ENCODE measurements at regions not wholly inside any gene's neighbourhood (a gene's known extent, or its start where the extent isn't known, plus 50 kb on each side); places are given as distances from the start of the nearest gene placed in this dataset.

DNA sequence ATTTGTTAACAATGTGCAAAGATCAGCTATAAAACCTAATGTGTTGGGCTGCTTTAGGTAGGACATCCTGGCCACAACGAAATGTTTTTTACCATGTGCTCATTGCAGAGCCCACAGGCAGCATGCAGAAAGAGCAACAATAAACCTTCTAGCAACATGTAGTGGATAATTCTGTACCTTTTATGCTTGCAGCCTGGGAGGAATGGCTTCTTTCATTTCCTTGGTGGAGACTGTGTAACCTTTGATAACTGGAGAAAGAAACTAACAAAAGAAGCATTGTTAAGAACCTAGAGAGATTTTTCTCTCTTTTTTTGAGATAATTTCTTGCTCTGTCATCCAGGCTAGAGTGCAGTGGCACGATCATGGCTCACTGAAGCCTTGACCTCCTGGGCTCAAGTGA, 225.5 kb upstream of the PRICKLE1 start:
- Histone ChIP-seq H3K36me3 (ENCODE audit: control insufficient read depth in 2 of 2, insufficient read depth in 1 of 2, low read length in 2 of 2) (no peaks in the 10 kb centered on the region), H3K4me3 (ENCODE audit: low read depth, low read length) (no peak overlapping the region), H3K27ac (ENCODE audit: extremely low read depth, low read depth, low read length) (no peak overlapping the region), H3K9me3 (ENCODE audit: control insufficient read depth, insufficient read depth, low read depth, low read length) (no peaks in the 10 kb centered on the region), H3K4me1 (ENCODE audit: control insufficient read depth, insufficient read depth, low read length) (peaks cover under 1% of the 10 kb centered on the region; the same call in 1 of the 2 replicates)
- TF ChIP-seq ZNF341 (tag by site-specific recombination; IDR thresholded peaks at IDR 0.05; ENCODE audit: low read depth) (no peak), ZBTB20 (tag by site-specific recombination; IDR thresholded peaks at IDR 0.05) (no peak), ZNF707 (tag by site-specific recombination; IDR thresholded peaks at IDR 0.05) (no peak), ZNF623 (tag by site-specific recombination; IDR thresholded peaks at IDR 0.05) (no peak), OVOL3 (tag by site-specific recombination; IDR thresholded peaks at IDR 0.05) (no peak), ZBTB48 (tag by site-specific recombination; IDR thresholded peaks at IDR 0.05) (no peak), SCRT1 (tag by site-specific recombination; IDR thresholded peaks at IDR 0.05; ENCODE audit: borderline replicate concordance) (no peak), SP2 (tag by site-specific recombination; IDR thresholded peaks at IDR 0.05) (no peak), ZSCAN16 (tag by site-specific recombination; IDR thresholded peaks at IDR 0.05) (no peak), ZNF311 (tag by site-specific recombination; IDR thresholded peaks at IDR 0.05; ENCODE audit: borderline replicate concordance) (no peak), FEZF1 (tag by site-specific recombination; IDR thresholded peaks at IDR 0.05) (no peak)
- TF ChIP-seq, protein P1, sequence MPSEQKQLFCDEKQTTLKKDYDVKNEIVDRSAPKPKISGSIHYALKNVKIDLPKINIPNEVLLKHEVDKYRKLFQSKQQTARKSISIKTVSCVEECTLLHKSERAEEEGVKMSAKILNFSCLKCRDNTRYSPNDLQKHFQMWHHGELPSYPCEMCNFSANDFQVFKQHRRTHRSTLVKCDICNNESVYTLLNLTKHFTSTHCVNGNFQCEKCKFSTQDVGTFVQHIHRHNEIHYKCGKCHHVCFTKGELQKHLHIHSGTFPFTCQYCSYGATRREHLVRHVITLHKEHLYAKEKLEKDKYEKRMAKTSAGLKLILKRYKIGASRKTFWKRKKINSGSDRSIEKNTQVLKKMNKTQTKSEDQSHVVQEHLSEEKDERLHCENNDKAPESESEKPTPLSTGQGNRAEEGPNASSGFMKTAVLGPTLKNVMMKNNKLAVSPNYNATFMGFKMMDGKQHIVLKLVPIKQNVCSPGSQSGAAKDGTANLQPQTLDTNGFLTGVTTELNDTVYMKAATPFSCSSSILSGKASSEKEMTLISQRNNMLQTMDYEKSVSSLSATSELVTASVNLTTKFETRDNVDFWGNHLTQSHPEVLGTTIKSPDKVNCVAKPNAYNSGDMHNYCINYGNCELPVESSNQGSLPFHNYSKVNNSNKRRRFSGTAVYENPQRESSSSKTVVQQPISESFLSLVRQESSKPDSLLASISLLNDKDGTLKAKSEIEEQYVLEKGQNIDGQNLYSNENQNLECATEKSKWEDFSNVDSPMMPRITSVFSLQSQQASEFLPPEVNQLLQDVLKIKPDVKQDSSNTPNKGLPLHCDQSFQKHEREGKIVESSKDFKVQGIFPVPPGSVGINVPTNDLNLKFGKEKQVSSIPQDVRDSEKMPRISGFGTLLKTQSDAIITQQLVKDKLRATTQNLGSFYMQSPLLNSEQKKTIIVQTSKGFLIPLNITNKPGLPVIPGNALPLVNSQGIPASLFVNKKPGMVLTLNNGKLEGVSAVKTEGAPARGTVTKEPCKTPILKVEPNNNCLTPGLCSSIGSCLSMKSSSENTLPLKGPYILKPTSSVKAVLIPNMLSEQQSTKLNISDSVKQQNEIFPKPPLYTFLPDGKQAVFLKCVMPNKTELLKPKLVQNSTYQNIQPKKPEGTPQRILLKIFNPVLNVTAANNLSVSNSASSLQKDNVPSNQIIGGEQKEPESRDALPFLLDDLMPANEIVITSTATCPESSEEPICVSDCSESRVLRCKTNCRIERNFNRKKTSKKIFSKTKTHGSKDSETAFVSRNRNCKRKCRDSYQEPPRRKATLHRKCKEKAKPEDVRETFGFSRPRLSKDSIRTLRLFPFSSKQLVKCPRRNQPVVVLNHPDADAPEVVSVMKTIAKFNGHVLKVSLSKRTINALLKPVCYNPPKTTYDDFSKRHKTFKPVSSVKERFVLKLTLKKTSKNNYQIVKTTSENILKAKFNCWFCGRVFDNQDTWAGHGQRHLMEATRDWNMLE (tag by site-specific recombination; conservative IDR thresholded peaks at IDR 0.05; ENCODE audit: low read depth), result no peak
- CTCF ChIA-PET, result no interaction called here
- POLR2A ChIA-PET, result interaction anchor here (0.6 kb wide), 1 partner anchor 331 kb away, joined by 6 read pairs; no protein-coding TSS in a partner anchor

DNA sequence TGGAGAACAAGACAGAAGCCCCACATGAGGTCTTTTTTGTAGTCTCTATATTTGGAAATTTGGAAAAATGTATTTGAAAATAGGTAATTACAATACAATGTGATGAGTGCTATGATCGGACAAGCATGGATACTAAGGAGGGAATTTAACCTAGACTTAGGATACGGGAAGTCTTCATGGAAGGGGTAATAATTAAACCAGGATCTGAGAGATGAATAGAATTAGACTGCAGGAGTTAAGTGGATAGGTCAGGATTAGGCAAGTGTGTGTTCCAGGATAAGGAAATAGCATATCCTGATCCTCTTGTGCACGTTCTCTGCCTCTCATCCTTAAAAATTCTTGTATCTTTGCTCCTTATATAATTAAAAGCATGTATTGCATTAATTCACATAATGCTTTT, 223.3 kb upstream of the PRICKLE1 start:
- no peak overlapping the region for H3K4me3 ChIP-seq (ENCODE audit: low read depth, low read length)
- no peak overlapping the region for H3K27ac ChIP-seq (ENCODE audit: extremely low read depth, low read depth, low read length)
- no peaks in the 10 kb centered on the region for H3K36me3 ChIP-seq (ENCODE audit: control insufficient read depth in 2 of 2, insufficient read depth in 1 of 2, low read length in 2 of 2)
- POLR2A ChIA-PET, result no interaction called here
- H3K4me1 ChIP-seq (ENCODE audit: control insufficient read depth, insufficient read depth, low read length), result peaks cover 4% of the 10 kb centered on the region; the same call in 1 of the 2 replicates
- H3K9me3 ChIP-seq (ENCODE audit: control insufficient read depth, insufficient read depth, low read depth, low read length), result no peaks in the 10 kb centered on the region
- CTCF ChIA-PET, result no interaction called here
- TF ChIP-seq ZSCAN16 (tag by site-specific recombination; IDR thresholded peaks at IDR 0.05) (no peak), ZFP69B (tag by site-specific recombination; IDR thresholded peaks at IDR 0.05) (no peak), ZNF510 (tag by site-specific recombination; IDR thresholded peaks at IDR 0.05; ENCODE audit: insufficient replicate concordance) (no peak), ZNF341 (tag by site-specific recombination; IDR thresholded peaks at IDR 0.05; ENCODE audit: low read depth) (no peak), ZNF843 (tag by site-specific recombination; IDR thresholded peaks at IDR 0.05) (no peak), ZNF280D (tag by site-specific recombination; IDR thresholded peaks at IDR 0.05) (no peak), ZNF596 (tag by site-specific recombination; IDR thresholded peaks at IDR 0.05) (no peak), HIC1 (tag by site-specific recombination; IDR thresholded peaks at IDR 0.05) (no peak), ZNF555 (tag by site-specific recombination; conservative IDR thresholded peaks at IDR 0.05) (no peak), ZNF639 (tag by site-specific recombination; IDR thresholded peaks at IDR 0.05) (no peak), ZNF433 (tag by site-specific recombination; IDR thresholded peaks at IDR 0.05; ENCODE audit: low read depth) (no peak), IKZF3 (tag by site-specific recombination; IDR thresholded peaks at IDR 0.05) (no peak)
- TF ChIP-seq, protein P2, sequence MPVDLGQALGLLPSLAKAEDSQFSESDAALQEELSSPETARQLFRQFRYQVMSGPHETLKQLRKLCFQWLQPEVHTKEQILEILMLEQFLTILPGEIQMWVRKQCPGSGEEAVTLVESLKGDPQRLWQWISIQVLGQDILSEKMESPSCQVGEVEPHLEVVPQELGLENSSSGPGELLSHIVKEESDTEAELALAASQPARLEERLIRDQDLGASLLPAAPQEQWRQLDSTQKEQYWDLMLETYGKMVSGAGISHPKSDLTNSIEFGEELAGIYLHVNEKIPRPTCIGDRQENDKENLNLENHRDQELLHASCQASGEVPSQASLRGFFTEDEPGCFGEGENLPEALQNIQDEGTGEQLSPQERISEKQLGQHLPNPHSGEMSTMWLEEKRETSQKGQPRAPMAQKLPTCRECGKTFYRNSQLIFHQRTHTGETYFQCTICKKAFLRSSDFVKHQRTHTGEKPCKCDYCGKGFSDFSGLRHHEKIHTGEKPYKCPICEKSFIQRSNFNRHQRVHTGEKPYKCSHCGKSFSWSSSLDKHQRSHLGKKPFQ (tag by site-specific recombination; IDR thresholded peaks at IDR 0.05), result no peak
